ACC112 (cell line): ENCODE measurements at regions not wholly inside any gene's neighbourhood (a gene's known extent, or its start where the extent isn't known, plus 50 kb on each side); places are given as distances from the start of the nearest gene placed in this dataset.

Experiments used
- H2AFZ ChIP-seq: fragments of 200-600 bp; sonication (generic); one replicate; pipeline ENCODE4 v1.6.0; 2017; ENCODE audit warnings: antibody characterized with exemption, low read length; ENCODE audit not compliant: unreplicated experiment
- H3K27ac ChIP-seq: fragments of 200-600 bp; sonication (generic); 2 replicates; pipeline ENCODE4 v1.5.1; 2014; ENCODE audit warnings: low read depth, mild to moderate bottlenecking, antibody characterized with exemption, low read length, moderate library complexity
- H3K27me3 ChIP-seq: fragments of 200-600 bp; sonication (generic); 2 replicates; pipeline ENCODE4 v1.6.1; 2014; ENCODE audit warnings: mild to moderate bottlenecking, antibody characterized with exemption, low read length, moderate library complexity, mixed read lengths; ENCODE audit not compliant: insufficient read depth
- H3K36me3 ChIP-seq: fragments of 200-600 bp; sonication (generic); 2 replicates; pipeline ENCODE4 v1.6.1; 2016; ENCODE audit warnings: mild to moderate bottlenecking, antibody characterized with exemption, low read length, moderate library complexity, mixed read lengths; ENCODE audit not compliant: insufficient read depth
- H3K4me1 ChIP-seq: fragments of 200-600 bp; sonication (generic); one replicate; pipeline ENCODE4 v1.6.1; 2016; ENCODE audit warnings: low read length, mixed read lengths; ENCODE audit not compliant: insufficient read depth, unreplicated experiment, control insufficient read depth
- H3K4me3 ChIP-seq: fragments of 200-600 bp; sonication (generic); 2 replicates; pipeline ENCODE4 v1.5.1; 2014; ENCODE audit warnings: mild to moderate bottlenecking, low read depth, low read length
- H3K79me2 ChIP-seq: fragments of 200-600 bp; sonication (generic); one replicate; pipeline ENCODE4 v1.6.0; 2016; ENCODE audit warnings: low read length; ENCODE audit not compliant: control insufficient read depth, unreplicated experiment, insufficient read depth

DNA sequence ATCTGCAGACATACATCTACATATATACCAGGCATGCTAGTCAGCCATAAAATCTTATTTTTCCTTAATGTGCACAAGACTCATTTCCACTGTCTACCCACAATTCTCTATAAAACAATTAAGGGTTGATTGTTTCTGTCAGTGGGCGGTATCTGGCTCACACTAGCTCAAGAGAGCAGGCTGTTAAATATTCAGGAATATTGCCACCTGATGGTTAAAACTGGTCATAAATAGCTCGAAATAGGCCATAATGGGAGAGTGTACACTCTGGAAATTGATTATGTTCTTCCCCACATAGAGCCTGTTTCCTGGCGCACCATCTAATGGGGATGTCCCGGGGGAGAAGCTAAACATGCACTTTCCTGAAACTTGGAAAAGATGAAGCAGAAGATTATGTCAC is 620.6 kb upstream of the ANKRD30A start:
- no peaks in the 10 kb centered on the region for H3K79me2 ChIP-seq
- no peaks in the 10 kb centered on the region for H3K36me3 ChIP-seq
- H3K27ac ChIP-seq: no peak overlapping the region
- no peaks in the 10 kb centered on the region for H3K27me3 ChIP-seq
- no peak overlapping the region for H3K4me3 ChIP-seq
- H2AFZ ChIP-seq: no peak overlapping the region
- peaks cover 2% of the 10 kb centered on the region for H3K4me1 ChIP-seq

DNA sequence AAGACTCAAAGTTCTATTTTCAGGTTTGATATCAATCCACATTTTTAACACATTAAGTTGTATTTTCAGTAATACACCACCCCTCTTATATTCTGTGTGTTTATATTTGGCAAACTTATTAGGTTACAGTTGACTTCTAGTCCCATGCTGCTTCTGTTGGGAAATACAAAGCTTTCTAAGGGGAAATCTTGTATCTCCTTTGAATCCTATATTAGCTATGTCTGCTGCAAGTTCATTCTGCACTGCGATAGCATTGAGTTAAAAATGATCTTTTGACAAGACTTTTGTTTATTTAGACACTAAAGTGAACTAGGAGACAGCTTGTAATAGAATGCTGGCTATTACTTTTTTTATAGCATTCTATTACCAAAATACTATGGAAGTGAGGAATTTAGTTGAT is 625.1 kb upstream of the ANKRD30A start:
- Histone ChIP-seq H3K27ac (no peak overlapping the region), H2AFZ (no peak overlapping the region), H3K4me1 (peaks cover 4% of the 10 kb centered on the region), H3K27me3 (no peaks in the 10 kb centered on the region), H3K36me3 (no peaks in the 10 kb centered on the region), H3K79me2 (no peaks in the 10 kb centered on the region), H3K4me3 (no peak overlapping the region)

DNA sequence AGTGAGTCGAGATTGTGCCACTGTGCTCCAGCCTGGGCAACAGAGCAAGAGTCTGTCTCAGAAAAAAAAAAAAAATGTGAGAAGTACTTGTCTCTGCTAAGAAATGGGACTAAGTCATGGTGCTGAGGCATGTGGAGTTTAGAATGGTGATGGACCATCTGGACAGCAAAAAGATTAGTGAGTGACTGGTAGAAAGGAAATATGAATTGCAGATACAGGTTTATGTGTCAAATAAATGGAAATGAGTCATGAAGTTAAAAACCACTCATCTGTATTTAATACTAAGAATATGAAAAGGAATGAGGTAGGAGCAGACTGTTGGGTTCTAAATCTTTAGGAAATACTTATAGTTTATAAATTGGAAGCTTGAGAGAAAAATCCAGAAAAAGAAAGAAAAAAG is 625.7 kb upstream of the ANKRD30A start:
- Histone ChIP-seq H3K4me1 (peaks cover 10% of the 10 kb centered on the region), H3K4me3 (no peak overlapping the region), H3K36me3 (no peaks in the 10 kb centered on the region), H3K27me3 (no peaks in the 10 kb centered on the region), H3K79me2 (no peaks in the 10 kb centered on the region), H3K27ac (no peak overlapping the region), H2AFZ (no peak overlapping the region)

DNA sequence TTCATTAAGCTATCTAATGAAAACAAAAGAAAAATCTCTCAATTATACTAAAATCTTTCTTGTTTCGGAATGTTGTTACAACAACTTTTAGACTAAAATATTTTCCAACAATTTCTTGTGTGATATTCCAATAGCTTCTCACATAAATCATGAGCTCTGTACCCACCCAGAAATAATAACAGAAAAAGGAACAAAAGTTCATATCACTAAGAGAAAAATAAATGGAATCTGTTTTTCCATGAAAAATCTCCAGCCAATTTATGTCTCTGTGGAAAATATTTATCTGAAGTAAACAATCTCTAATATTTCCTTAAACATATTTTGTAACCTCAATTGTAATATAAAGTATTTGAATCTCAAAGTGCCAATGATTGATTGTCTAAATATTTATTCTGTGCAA is 628.6 kb upstream of the ANKRD30A start:
- Histone ChIP-seq H3K4me3 (no peak overlapping the region), H3K79me2 (no peaks in the 10 kb centered on the region), H3K36me3 (no peaks in the 10 kb centered on the region), H2AFZ (no peak overlapping the region), H3K27me3 (no peaks in the 10 kb centered on the region), H3K4me1 (peaks cover 39% of the 10 kb centered on the region), H3K27ac (no peak overlapping the region)

DNA sequence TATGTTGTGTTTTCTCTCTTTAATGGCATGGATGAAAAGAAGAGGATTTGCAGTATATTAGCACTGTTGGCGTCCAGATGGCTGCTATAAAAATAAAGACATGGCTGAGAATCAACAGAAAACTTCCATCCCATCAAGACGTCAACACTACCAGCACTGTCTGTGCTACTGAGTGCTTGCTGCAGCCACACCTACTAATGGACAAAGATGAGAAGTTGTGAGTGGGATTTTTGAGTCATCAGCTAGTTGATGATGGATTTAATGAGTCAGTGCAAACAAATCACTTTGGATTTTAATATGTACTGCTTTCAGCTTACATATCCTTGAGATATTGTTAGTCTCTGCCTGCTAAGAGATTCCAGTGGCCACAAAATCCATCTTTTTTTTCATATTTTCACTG is 631.0 kb upstream of the ANKRD30A start:
- Histone ChIP-seq H3K36me3 (no peaks in the 10 kb centered on the region), H3K27ac (peak overlapping the region; percentile 86), H3K4me3 (peak overlapping the region; percentile 9; the same call in 1 of the 2 replicates), H2AFZ (peak overlapping the region; percentile 14), H3K4me1 (peaks cover 59% of the 10 kb centered on the region), H3K27me3 (no peaks in the 10 kb centered on the region), H3K79me2 (no peaks in the 10 kb centered on the region)

DNA sequence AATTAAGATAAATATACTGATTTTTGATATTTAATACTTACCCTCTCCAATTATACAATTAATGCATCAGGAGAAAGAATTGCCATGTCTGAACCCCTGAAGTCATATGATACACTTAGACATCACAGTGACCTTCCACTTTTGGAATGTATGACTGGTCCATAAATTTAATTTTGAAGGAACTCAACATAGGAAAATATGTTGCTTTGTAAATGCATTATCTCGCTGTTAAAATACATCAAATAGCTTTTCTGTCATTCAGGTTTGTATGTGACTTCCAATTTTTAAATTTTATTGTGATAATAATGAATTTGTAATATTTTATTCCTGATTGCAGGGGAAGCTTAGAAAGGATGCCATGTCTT is 631.9 kb upstream of the ANKRD30A start:
- no peaks in the 10 kb centered on the region for H3K79me2 ChIP-seq
- H3K27ac ChIP-seq: peak overlapping the region; percentile 86
- H2AFZ ChIP-seq: no peak overlapping the region
- H3K4me1 ChIP-seq: peaks cover 64% of the 10 kb centered on the region
- H3K4me3 ChIP-seq: no peak overlapping the region
- no peaks in the 10 kb centered on the region for H3K27me3 ChIP-seq
- no peaks in the 10 kb centered on the region for H3K36me3 ChIP-seq

DNA sequence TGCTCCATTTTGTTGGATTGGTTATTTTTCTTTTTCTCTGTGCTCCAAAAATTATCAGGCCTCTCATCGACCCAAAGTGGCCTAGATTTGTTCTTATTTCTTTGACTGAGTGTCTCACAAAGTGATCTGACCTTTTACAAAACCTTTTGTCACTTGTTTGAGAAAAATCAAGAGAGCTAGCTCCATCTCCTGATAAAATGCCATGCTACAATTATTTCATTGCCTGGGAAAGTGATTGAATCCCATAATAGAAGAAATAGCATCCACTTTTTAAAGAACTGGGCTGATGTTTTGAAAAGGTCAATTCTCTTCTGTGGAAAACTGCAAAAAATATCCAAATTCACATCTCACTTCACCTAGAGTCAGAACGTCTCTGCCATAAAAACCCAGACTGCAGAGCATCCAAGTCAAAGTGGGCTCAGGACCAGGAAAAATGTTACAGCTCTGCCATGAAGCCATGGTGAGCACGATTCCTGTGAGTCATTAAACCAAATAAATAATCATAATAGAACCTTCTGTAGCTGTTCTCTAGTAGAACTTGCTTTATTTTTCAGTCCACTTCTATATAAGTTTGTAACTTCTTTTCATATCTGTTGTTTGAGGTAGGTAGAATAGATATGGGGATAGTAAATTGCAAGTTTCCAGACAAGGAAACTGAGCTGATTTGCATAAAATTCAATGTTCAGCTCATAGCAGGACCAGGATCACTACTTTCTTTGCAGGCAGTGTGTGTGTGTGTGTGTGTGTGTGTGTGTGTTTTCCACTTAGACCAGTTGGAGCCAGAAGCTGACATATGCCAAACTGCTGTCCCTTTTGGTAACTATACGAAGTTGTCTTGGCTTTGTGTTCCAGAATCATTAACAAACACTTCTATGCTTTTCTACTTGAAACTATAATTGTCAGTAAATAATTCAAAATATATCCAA is 632.5 kb upstream of the ANKRD30A start:
- H3K27me3 ChIP-seq: no peaks in the 10 kb centered on the region
- no peak overlapping the region for H3K4me3 ChIP-seq
- H3K4me1 ChIP-seq: peaks cover 64% of the 10 kb centered on the region
- H3K79me2 ChIP-seq: no peaks in the 10 kb centered on the region
- peak overlapping the region; percentile 86 for H3K27ac ChIP-seq
- H3K36me3 ChIP-seq: no peaks in the 10 kb centered on the region
- H2AFZ ChIP-seq: peak overlapping the region; percentile 45

DNA sequence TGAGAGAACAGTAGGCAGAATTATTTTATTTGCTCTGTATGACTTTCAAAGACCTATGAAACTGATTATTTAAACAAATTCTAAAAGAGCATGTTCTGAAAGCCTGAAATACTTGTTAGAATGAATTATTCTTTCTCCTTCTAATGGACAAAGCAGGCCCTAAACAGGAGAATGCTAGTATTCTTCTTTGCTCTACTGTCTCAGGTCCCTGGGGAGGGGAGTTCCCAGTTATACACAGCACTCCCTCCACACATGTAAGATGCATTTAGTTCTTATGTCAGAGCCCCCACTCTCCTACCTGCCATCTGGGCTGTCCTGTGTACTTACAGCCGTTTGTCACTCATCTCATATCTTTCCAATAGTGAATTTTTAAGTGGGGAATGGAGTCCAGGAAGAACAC is 633.5 kb upstream of the ANKRD30A start:
- Histone ChIP-seq H3K4me1 (peaks cover 64% of the 10 kb centered on the region), H2AFZ (no peak overlapping the region), H3K27me3 (no peaks in the 10 kb centered on the region), H3K27ac (peak overlapping the region; percentile 86; the same call in 1 of the 2 replicates), H3K79me2 (no peaks in the 10 kb centered on the region), H3K4me3 (no peak overlapping the region), H3K36me3 (no peaks in the 10 kb centered on the region)

DNA sequence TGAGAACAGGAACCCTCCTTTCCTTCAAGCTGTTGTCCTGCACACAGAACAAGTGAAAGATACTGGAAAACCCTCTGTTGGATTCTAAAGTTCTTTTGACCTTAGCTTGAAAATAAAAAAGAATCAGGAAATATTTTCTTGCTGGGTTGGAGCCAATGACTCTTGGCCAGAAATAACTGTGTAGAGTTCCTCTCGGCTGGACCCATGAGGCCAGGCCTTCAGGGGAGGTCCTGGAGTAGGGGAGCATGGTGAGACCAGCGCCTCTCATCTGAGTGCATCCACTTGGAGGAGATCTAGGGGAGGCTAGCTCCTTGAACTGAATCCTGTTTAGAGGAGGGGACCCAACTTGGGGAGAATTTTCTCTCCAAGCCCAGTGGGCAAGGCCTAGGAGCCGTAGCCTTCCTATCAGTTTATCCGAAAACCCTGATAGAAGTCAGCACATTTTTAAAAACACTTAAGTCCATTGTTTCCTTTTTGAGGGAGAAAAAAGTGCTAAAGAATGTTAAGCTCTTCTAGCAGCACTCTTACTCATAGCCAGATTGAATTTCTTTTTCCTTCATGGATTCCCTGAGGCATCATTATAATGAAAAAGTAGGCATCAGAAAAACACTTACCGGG is 635.7 kb upstream of the ANKRD30A start:
- peak overlapping the region; percentile 84 for H3K27ac ChIP-seq
- H2AFZ ChIP-seq: peak overlapping the region; percentile 96
- peak overlapping the region; percentile 51; the same call in 1 of the 2 replicates for H3K4me3 ChIP-seq
- H3K4me1 ChIP-seq: peaks cover 59% of the 10 kb centered on the region
- no peaks in the 10 kb centered on the region for H3K27me3 ChIP-seq
- no peaks in the 10 kb centered on the region for H3K36me3 ChIP-seq
- no peaks in the 10 kb centered on the region for H3K79me2 ChIP-seq

DNA sequence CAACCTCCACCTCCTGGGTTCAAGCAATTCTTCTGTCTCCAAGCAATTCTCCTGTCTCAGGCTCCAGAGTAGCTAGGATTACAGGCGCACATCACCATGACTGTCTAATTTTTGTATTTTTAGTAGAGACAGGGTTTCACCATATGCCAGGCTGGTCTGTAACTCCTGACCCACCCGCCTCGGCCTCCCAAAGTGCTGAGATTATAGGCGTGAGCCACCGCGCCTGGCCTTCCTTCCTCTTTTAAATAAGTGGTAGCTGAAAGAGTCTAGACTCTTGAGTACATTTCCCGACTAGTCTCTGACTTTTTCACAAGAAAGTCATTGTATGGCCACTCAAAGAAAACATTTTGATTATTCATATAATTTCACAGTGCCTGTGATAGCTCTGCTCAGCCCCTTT is 636.2 kb upstream of the ANKRD30A start:
- Histone ChIP-seq H2AFZ (peak overlapping the region; percentile 96), H3K36me3 (no peaks in the 10 kb centered on the region), H3K79me2 (no peaks in the 10 kb centered on the region), H3K4me1 (peaks cover 53% of the 10 kb centered on the region), H3K4me3 (peak overlapping the region; percentile 51; the same call in 1 of the 2 replicates), H3K27ac (peak overlapping the region; percentile 84), H3K27me3 (no peaks in the 10 kb centered on the region)

DNA sequence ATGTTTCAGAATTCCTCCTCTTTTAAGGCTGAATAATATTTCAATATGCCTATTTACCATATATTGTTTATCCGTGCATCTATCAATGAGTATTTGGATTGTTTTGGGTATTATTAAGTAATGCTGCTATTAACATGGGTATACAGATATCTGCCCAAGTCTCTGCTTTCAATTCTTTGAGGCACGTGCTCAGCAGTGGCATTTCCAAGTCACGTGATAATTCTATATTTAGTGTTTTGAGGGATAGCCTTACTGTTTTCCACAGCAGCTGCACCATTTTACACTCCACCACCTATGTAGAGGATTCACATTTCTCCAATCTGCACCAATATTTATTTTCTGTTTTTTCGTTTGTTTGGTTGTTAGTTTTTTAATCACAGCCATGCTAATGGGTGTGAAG is 636.8 kb upstream of the ANKRD30A start:
- Histone ChIP-seq H3K36me3 (no peaks in the 10 kb centered on the region), H3K27me3 (no peaks in the 10 kb centered on the region), H3K4me3 (no peak overlapping the region), H2AFZ (no peak overlapping the region), H3K79me2 (no peaks in the 10 kb centered on the region), H3K4me1 (peaks cover 47% of the 10 kb centered on the region), H3K27ac (no peak overlapping the region)
